Loucy (cell line): ENCODE measurements at regions not wholly inside any gene's neighbourhood (a gene's known extent, or its start where the extent isn't known, plus 50 kb on each side); places are given as distances from the start of the nearest gene placed in this dataset.

Source experiments
- H2AFZ ChIP-seq: fragments of 200-600 bp; sonication (generic); 2 replicates; pipeline ENCODE4 v1.6.0; 2016; ENCODE audit warnings: antibody characterized with exemption, mild to moderate bottlenecking, low read length, moderate library complexity
- H3F3A ChIP-seq: fragments of 200-600 bp; 2 replicates; pipeline ENCODE4 v1.6.0; 2016; ENCODE audit warnings: antibody characterized with exemption, low read depth, mild to moderate bottlenecking
- H3K27me3 ChIP-seq: fragments of 200-600 bp; sonication (generic); 2 replicates; pipeline ENCODE4 v1.6.1; 2014; ENCODE audit warnings: low read length, mild to moderate bottlenecking; ENCODE audit not compliant: insufficient read depth, poor library complexity, severe bottlenecking
- H3K36me3 ChIP-seq: fragments of 200-600 bp; sonication (generic); 2 replicates; pipeline ENCODE4 v1.6.1; 2016; ENCODE audit warnings: low read length; ENCODE audit not compliant: insufficient read depth
- H3K4me1 ChIP-seq: fragments of 200-600 bp; sonication (generic); 2 replicates; pipeline ENCODE4 v1.5.1; 2014; ENCODE audit warnings: low read length, mild to moderate bottlenecking; ENCODE audit not compliant: insufficient read depth, poor library complexity, severe bottlenecking
- H3K4me2 ChIP-seq: fragments of 200-600 bp; sonication (generic); 2 replicates; pipeline ENCODE4 v1.6.0; 2014; ENCODE audit warnings: antibody characterized with exemption, low read length, low read depth, mild to moderate bottlenecking; ENCODE audit not compliant: poor library complexity, severe bottlenecking
- H3K4me3 ChIP-seq: fragments of 200-600 bp; sonication (generic); 2 replicates; pipeline ENCODE4 v1.5.1; 2014; ENCODE audit warnings: low read length, mild to moderate bottlenecking, mixed read lengths; ENCODE audit not compliant: poor library complexity, severe bottlenecking
- H3K79me2 ChIP-seq: fragments of 200-600 bp; sonication (generic); 2 replicates; pipeline ENCODE4 v1.6.1; 2014; ENCODE audit warnings: low read length; ENCODE audit not compliant: insufficient read depth
- H3K9ac ChIP-seq: fragments of 200-600 bp; sonication (generic); 2 replicates; pipeline ENCODE4 v1.6.0; 2014; ENCODE audit warnings: mild to moderate bottlenecking, low read depth, low read length, moderate library complexity; ENCODE audit not compliant: poor library complexity, severe bottlenecking
- H3K9me2 ChIP-seq: fragments of 200-600 bp; sonication (generic); replicated peaks from 2 replicates; pipeline ENCODE4 v1.6.1; 2016; ENCODE audit warnings: low read depth, low read length, mixed read lengths
- H3K9me3 ChIP-seq: fragments of 200-600 bp; sonication (generic); 2 replicates; pipeline ENCODE4 v1.6.1; 2014; ENCODE audit warnings: mild to moderate bottlenecking, antibody characterized with exemption, low read length, low read depth; ENCODE audit not compliant: insufficient read depth
- H4K20me1 ChIP-seq: fragments of 200-600 bp; sonication (generic); 2 replicates; pipeline ENCODE4 v1.6.0; 2014; ENCODE audit warnings: antibody characterized with exemption, low read length, mild to moderate bottlenecking; ENCODE audit not compliant: insufficient read depth, poor library complexity, severe bottlenecking
- EZH2phosphoT487 ChIP-seq: fragments of 200-600 bp; IDR thresholded peaks from 2 replicates; pipeline ENCODE4 v1.6.1; 2018; ENCODE audit warnings: antibody characterized with exemption, mild to moderate bottlenecking, moderate library complexity, borderline replicate concordance
- TF ChIP-seq, protein P1 (sequence below): fragments of 200-600 bp; sonication (generic); conservative IDR thresholded peaks from 2 replicates; pipeline ENCODE4 v1.5.1; 2014; ENCODE audit warnings: mild to moderate bottlenecking, antibody characterized with exemption, low read length

GRCh38 chr9:120177121-120177520 lies 402.8 kb downstream of the CDK5RAP2 start:
- Histone ChIP-seq H3K79me2 (no peaks in the 10 kb centered on the region), H3K27me3 (no peaks in the 10 kb centered on the region), H3K9me2 (no peaks in the 10 kb centered on the region), H3K4me2 (no peak overlapping the region), H3K36me3 (no peaks in the 10 kb centered on the region), H3F3A (no peaks in the 10 kb centered on the region), H3K9me3 (no peaks in the 10 kb centered on the region), H4K20me1 (no peaks in the 10 kb centered on the region), H3K4me3 (no peak overlapping the region), H3K9ac (no peak overlapping the region), H2AFZ (no peak overlapping the region), H3K4me1 (no peaks in the 10 kb centered on the region)
- TF ChIP-seq EZH2phosphoT487, result no peak

GRCh38 chr9:120175031-120175430 lies 404.9 kb downstream of the CDK5RAP2 start:
- H3K4me1 ChIP-seq, result no peaks in the 10 kb centered on the region
- H3K79me2 ChIP-seq, result no peaks in the 10 kb centered on the region
- no peaks in the 10 kb centered on the region for H3K9me3 ChIP-seq
- H4K20me1 ChIP-seq, result no peaks in the 10 kb centered on the region
- H3K4me3 ChIP-seq, result no peak overlapping the region
- H3K4me2 ChIP-seq, result no peak overlapping the region
- H3K9ac ChIP-seq, result no peak overlapping the region
- TF ChIP-seq, protein P1, sequence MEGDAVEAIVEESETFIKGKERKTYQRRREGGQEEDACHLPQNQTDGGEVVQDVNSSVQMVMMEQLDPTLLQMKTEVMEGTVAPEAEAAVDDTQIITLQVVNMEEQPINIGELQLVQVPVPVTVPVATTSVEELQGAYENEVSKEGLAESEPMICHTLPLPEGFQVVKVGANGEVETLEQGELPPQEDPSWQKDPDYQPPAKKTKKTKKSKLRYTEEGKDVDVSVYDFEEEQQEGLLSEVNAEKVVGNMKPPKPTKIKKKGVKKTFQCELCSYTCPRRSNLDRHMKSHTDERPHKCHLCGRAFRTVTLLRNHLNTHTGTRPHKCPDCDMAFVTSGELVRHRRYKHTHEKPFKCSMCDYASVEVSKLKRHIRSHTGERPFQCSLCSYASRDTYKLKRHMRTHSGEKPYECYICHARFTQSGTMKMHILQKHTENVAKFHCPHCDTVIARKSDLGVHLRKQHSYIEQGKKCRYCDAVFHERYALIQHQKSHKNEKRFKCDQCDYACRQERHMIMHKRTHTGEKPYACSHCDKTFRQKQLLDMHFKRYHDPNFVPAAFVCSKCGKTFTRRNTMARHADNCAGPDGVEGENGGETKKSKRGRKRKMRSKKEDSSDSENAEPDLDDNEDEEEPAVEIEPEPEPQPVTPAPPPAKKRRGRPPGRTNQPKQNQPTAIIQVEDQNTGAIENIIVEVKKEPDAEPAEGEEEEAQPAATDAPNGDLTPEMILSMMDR, result no peak
- TF ChIP-seq EZH2phosphoT487, result no peak
- H2AFZ ChIP-seq, result no peak overlapping the region
- no peaks in the 10 kb centered on the region for H3F3A ChIP-seq
- no peaks in the 10 kb centered on the region for H3K27me3 ChIP-seq
- no peaks in the 10 kb centered on the region for H3K36me3 ChIP-seq
- no peaks in the 10 kb centered on the region for H3K9me2 ChIP-seq

DNA sequence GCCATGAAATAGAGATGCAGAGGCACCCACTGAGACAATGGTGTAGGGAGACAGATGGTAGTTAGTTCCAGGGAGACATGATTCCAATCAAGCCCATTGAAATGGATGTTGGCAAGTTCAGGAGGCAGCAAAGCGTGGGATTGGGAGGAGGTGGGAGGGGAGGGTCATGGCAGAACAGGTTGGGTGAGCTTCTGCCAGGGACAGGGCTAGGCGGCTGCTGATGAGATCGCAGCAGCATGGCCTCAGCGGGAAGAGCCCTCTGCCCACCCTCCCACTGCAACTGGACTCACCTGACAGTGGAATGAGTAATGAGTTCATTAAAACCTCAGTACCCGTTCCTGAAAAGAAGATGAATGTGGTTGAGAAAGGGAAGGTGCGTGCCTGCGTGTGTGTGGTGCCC lies 418.2 kb downstream of the CDK5RAP2 start:
- Histone ChIP-seq H4K20me1 (no peaks in the 10 kb centered on the region), H3F3A (no peaks in the 10 kb centered on the region), H3K4me3 (no peak overlapping the region), H3K27me3 (no peaks in the 10 kb centered on the region), H3K4me2 (no peak overlapping the region), H3K4me1 (no peaks in the 10 kb centered on the region), H3K9me2 (no peaks in the 10 kb centered on the region), H3K9ac (no peak overlapping the region), H3K79me2 (no peaks in the 10 kb centered on the region), H3K36me3 (no peaks in the 10 kb centered on the region), H2AFZ (no peak overlapping the region), H3K9me3 (no peaks in the 10 kb centered on the region)
- no peak for TF ChIP-seq EZH2phosphoT487
- TF ChIP-seq, protein P1, result no peak

- H3K9me3 ChIP-seq, result no peaks in the 10 kb centered on the region
- no peak overlapping the region for H2AFZ ChIP-seq
- no peaks in the 10 kb centered on the region for H3K4me1 ChIP-seq
- no peaks in the 10 kb centered on the region for H3F3A ChIP-seq
- H3K9ac ChIP-seq, result no peak overlapping the region
- H3K27me3 ChIP-seq, result no peaks in the 10 kb centered on the region
- no peak for TF ChIP-seq EZH2phosphoT487
- TF ChIP-seq, protein P1, result no peak
- no peak overlapping the region for H3K4me3 ChIP-seq
- no peaks in the 10 kb centered on the region for H3K9me2 ChIP-seq
- no peaks in the 10 kb centered on the region for H3K79me2 ChIP-seq
- H3K36me3 ChIP-seq, result no peaks in the 10 kb centered on the region
- H3K4me2 ChIP-seq, result no peak overlapping the region
- H4K20me1 ChIP-seq, result no peaks in the 10 kb centered on the region
Observed at GRCh38 chr9:120158221-120158620, 421.7 kb downstream of the CDK5RAP2 start.
